ENCODE measurements at regions not wholly inside any gene's neighbourhood (a gene's known extent, or its start where the extent isn't known, plus 50 kb on each side); places are given as distances from the start of the nearest gene placed in this dataset.
"Not testable (repeated sequence)": the region's sequence is repeated elsewhere in the genome, so short reads cannot be mapped to it uniquely, and the experiment has no call there.

GRCh38 chr20:47931443-47931842, 146.2 kb upstream of the SULF2 start:
- no peak for DNase-seq (ENCODE audit: low read depth)

GRCh38 chr20:47931002-47931401, 145.7 kb upstream of the SULF2 start:
- DNase-seq (ENCODE audit: low read depth), result no peak

- DNase-seq (ENCODE audit: low read depth), result no peak
These were observed 144.3 kb upstream of the SULF2 start for GRCh38 chr20:47929368-47930115.

GRCh38 chr20:47927944-47928343, 142.7 kb upstream of the SULF2 start:
- DNase-seq (ENCODE audit: low read depth), result no peak

GRCh38 chr20:47927385-47927851, 142.1 kb upstream of the SULF2 start:
- no peak for DNase-seq (ENCODE audit: low read depth)

GRCh38 chr20:47926731-47927130, 141.4 kb upstream of the SULF2 start:
- no peak for DNase-seq (ENCODE audit: low read depth)

GRCh38 chr20:47925593-47925992, 140.3 kb upstream of the SULF2 start:
- no peak for DNase-seq (ENCODE audit: low read depth)

GRCh38 chr20:47922269-47922668, 137.0 kb upstream of the SULF2 start:
- no peak for DNase-seq (ENCODE audit: low read depth)

- DNase-seq (ENCODE audit: low read depth), result not testable (repeated sequence)
These were observed 136.5 kb upstream of the SULF2 start for GRCh38 chr20:47921829-47922228.

GRCh38 chr20:47921408-47921807, 136.1 kb upstream of the SULF2 start:
- DNase-seq (ENCODE audit: low read depth), result no peak

- DNase-seq (ENCODE audit: low read depth), result no peak
These were observed 132.3 kb upstream of the SULF2 start for GRCh38 chr20:47917549-47918070.

- no peak for DNase-seq (ENCODE audit: low read depth)
These were observed 130.2 kb upstream of the SULF2 start for GRCh38 chr20:47915495-47915894.

- DNase-seq (ENCODE audit: low read depth), result no peak
These were observed 129.5 kb upstream of the SULF2 start for GRCh38 chr20:47914792-47915191.

GRCh38 chr20:47912786-47913501, 127.7 kb upstream of the SULF2 start:
- DNase-seq (ENCODE audit: low read depth), result not testable (repeated sequence)

- DNase-seq (ENCODE audit: low read depth), result not testable (repeated sequence)
These were observed 126.9 kb upstream of the SULF2 start for GRCh38 chr20:47912165-47912564.

GRCh38 chr20:47909696-47910369, 124.6 kb upstream of the SULF2 start:
- not testable (repeated sequence) for DNase-seq (ENCODE audit: low read depth)

- DNase-seq (ENCODE audit: low read depth), result not testable (repeated sequence)
These were observed 123.2 kb upstream of the SULF2 start for GRCh38 chr20:47908361-47909035.

GRCh38 chr20:47907951-47908350, 122.7 kb upstream of the SULF2 start:
- DNase-seq (ENCODE audit: low read depth), result not testable (repeated sequence)

- no peak for DNase-seq (ENCODE audit: low read depth)
These were observed 121.9 kb upstream of the SULF2 start for GRCh38 chr20:47907031-47907675.

- DNase-seq (ENCODE audit: low read depth), result no peak
These were observed 121.0 kb upstream of the SULF2 start for GRCh38 chr20:47906348-47906660.

GRCh38 chr20:47905628-47906347, 120.5 kb upstream of the SULF2 start:
- no peak for DNase-seq (ENCODE audit: low read depth)

Data from activated T-cell treated with anti-CD3 and anti-CD28 coated beads for 48 hours (primary cell).